ENCODE measurements at regions not wholly inside any gene's neighbourhood (a gene's known extent, or its start where the extent isn't known, plus 50 kb on each side); places are given as distances from the start of the nearest gene placed in this dataset.

GRCh38 chrX:54695816-54696487, 102.1 kb downstream of the ITIH6 start:
- no peaks in the 10 kb centered on the region for H3K9me3 ChIP-seq
- H3K36me3 ChIP-seq (ENCODE audit: low read depth) = no peaks in the 10 kb centered on the region
- H3K4me3 ChIP-seq = no peak overlapping the region
- intact Hi-C loops (cut with DNase I, micrococcal nuclease) = no loop called here
- no peak for TF ChIP-seq CTCF (IDR thresholded peaks at IDR 0.05)
- H3K4me1 ChIP-seq (ENCODE audit: low read depth) = no peaks in the 10 kb centered on the region
- ATAC-seq (no peak), DNase-seq (no peak)

All from mucosa of descending colon (tissue), 3 donors.